GM18867 (cell line): ENCODE measurements at regions not wholly inside any gene's neighbourhood (a gene's known extent, or its start where the extent isn't known, plus 50 kb on each side); places are given as distances from the start of the nearest gene placed in this dataset.

Source experiments
- ATAC-seq: cut with Tn5 transposase; IDR thresholded peaks from one replicate; pipeline ENCODE4 v1.9.1; 2021; ENCODE audit warnings: mild to moderate bottlenecking, moderate library complexity; ENCODE audit not compliant: unreplicated experiment

DNA sequence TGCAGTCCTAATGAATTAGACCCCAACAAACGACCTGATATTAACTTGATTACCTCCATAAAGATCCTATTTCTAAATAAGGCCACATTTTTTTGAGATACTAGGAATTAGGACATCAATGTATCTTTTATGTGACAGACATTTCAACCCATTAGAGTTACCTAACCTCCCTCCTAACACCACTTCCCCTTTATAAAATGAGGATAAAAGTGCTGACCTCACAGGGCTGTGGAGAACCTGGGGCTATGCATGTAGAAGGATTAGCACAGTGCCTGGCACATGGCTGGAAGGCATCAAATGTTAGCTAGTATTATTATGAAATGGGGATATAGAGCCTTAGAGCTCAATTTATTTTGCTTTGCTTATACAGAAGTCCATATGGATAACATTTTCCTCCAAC lies 53.5 kb upstream of the LRRN1 start:
- ATAC-seq = no peak

- ATAC-seq = peak; percentile 80
Observed at GRCh38 chr3:3744826-3745225, 54.4 kb upstream of the LRRN1 start.

DNA sequence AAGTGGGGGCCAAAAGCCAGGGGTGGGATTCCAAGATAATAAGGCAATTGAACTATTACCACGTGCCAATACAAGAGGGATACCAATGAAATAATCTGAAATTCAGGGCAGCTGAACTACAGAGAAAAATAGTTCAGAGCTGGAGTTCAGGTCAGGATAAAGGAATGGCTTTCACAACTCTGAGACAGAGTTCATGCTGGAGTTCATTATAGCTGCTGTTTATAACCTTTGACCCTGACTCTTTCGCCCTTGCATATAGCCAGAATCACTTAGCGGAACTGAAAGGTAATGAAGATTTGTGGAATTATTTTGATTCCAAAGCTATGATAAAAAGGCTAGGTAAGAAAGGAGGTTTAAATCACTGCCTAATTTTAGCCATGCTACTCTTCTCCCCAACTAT lies 55.5 kb upstream of the LRRN1 start:
- no peak for ATAC-seq

DNA sequence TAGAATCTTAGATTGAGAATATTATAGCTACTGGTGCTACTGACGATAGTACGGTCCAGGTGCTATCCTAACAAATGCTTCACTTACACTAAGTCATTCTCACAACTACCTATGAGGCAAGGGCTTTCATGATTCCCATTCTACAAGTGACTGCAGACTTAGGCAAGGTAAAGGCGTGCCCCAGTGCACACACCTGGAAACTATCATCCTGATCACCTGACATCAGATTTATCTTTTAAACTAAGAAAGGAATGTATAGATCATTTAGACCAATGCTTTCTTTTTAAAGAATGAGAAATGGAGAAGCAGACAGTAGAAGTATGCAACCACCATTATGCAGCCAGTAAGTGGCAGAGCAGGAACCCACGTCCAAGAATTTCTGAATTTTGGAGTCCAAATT lies 59.2 kb upstream of the LRRN1 start:
- ATAC-seq = no peak

GRCh38 chr3:3739330-3740060 lies 59.7 kb upstream of the LRRN1 start:
- no peak for ATAC-seq

- no peak for ATAC-seq
Observed at GRCh38 chr3:3737531-3737930, 61.7 kb upstream of the LRRN1 start.

GRCh38 chr3:3735919-3736318 lies 63.3 kb upstream of the LRRN1 start:
- ATAC-seq = no peak

GRCh38 chr3:3734881-3735280 lies 64.3 kb upstream of the LRRN1 start:
- ATAC-seq = no peak

GRCh38 chr3:3729261-3729660 lies 70.0 kb upstream of the LRRN1 start:
- ATAC-seq = no peak

GRCh38 chr3:3726549-3726948 lies 72.7 kb upstream of the LRRN1 start:
- no peak for ATAC-seq

DNA sequence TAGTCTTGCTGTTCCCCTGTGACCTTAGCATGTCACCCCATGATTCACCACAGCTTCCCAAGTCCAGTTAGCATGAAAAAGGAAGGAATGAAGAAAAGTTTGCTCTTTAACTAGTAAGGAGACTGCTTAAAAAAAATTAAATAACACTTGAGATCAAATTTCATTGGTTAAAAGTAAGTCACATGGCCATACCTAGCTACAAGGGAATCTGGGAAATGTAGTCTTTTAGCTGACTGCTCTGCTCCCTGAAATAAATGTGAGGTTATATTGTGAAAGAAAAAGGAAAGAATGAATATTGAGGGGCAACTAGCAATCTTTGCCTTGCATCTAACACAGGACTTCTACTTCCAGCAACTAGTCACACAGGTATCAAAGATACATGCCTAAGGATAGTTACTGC lies 84.7 kb upstream of the LRRN1 start:
- ATAC-seq = no peak

GRCh38 chr3:3712971-3713370 lies 86.3 kb upstream of the LRRN1 start:
- no peak for ATAC-seq

DNA sequence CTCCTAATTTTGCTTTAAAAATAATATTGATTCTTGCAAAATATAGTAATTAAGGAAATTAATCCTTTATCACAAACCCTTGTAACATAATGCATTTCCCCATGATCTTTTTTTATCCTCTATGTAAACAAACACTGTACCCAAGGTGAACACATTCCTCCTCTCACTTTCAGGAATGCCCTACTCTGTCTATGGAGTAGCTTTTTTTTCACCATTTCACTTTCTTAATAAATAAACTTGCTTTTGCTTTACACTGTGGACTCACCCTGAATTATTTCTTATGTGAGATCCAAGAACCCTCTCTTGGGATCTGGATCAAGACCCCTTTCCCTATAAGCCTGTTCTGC lies 90.5 kb upstream of the LRRN1 start:
- no peak for ATAC-seq

DNA sequence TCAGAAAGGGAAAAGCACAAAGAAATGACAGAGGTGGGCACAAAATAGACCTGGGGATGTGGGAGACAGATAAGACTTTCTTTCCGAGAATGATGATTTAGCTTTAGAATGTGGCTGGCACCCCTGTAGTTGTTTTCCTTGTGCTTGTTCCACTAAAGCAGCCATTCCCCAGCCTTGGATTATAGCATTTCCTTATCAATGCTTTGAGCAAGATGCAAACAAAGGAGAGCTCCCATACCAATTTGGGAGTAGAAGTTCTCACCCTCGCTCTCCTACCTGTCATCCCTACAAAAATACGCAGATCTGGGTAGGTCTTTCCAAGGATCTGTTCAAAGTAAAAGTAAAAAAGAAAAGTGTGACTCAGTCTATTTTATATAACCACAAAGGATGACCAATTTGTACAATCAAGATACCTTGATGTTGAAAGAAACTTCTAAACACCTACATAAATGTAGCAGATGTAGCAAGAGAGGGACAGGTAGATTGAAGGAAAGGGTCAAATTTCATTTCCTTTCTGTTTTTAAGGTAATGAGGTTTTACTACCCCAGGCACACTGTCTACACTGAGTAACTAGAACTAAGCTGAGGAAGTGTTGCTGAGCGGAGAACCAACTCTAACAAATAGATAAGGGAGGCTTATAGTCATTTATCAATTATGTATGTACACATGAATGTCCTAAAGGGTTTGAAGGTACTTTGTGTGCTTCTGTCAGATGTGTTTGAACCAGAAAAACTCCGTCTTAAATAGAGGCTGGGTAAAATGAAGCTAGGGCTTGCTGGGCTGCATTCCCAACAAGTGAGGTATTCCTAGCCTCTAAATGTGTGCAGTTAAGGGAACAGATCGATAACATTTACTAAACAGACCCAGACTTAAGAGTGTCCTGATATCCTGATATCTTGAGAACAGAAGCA lies 91.1 kb upstream of the LRRN1 start:
- no peak for ATAC-seq

DNA sequence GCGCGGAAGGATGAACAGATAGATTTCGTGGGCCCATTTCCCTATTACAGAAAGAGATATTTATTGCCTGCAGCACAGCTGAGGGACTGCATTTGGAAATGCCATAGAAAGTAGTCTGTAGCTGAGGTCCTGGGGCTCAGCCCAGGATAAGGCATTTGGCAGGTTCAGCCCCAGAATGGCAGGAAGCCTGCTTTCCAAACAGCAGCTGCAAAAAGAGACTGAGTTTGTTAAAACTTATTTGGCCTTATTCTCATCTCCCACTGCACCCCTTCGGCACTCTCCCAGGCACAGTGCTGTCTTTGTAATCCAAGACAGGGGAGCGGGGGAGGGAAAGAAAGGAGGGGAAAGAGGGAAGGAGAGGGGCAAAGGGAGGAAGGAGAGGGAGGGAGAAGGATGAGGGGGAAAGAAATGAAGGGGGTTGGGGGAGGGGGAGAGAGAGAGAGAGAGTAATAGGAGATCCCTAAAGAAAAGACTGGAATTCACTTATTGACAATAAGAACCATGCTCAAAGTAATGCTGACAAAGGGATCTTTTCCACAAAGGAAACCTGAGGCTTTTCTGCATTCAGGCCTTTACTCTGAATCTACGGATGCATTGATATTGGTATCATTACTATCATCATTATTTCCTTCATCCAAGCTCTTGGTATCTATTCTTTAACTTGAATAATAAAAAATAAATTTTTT lies 94.0 kb upstream of the LRRN1 start:
- ATAC-seq = no peak

GRCh38 chr3:3701949-3702348 lies 97.3 kb upstream of the LRRN1 start:
- no peak for ATAC-seq

- no peak for ATAC-seq
Observed at GRCh38 chr3:3699816-3700633, 99.2 kb upstream of the LRRN1 start.

DNA sequence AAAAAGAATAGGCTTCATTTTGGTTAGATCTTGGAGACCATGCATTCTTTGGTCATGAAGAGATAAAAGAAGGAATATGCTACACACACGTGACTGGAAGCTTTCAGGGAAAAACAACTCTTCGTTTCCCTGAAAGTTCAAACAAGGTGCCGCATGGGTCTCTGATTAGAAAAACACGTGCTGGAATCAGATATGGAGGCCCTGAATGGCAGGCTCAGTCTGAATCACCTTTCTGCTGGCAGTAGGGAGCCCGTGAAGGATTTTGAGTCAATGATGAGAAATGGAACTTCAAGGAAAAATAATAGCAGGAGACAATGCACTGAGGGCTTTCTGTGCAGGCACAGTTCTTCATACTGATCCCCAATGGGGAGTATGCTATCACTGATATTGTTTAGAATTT lies 99.8 kb upstream of the LRRN1 start:
- no peak for ATAC-seq

- ATAC-seq = no peak
Observed at GRCh38 chr3:3696345-3696744, 102.9 kb upstream of the LRRN1 start.

- ATAC-seq = no peak
Observed at GRCh38 chr3:3693593-3693992, 105.6 kb upstream of the LRRN1 start.
